ENCODE measurements at regions not wholly inside any gene's neighbourhood (a gene's known extent, or its start where the extent isn't known, plus 50 kb on each side); places are given as distances from the start of the nearest gene placed in this dataset.

GRCh38 chr7:142568435-142569097, 180.7 kb upstream of the PRSS1 start:
- TF ChIP-seq, protein P1, sequence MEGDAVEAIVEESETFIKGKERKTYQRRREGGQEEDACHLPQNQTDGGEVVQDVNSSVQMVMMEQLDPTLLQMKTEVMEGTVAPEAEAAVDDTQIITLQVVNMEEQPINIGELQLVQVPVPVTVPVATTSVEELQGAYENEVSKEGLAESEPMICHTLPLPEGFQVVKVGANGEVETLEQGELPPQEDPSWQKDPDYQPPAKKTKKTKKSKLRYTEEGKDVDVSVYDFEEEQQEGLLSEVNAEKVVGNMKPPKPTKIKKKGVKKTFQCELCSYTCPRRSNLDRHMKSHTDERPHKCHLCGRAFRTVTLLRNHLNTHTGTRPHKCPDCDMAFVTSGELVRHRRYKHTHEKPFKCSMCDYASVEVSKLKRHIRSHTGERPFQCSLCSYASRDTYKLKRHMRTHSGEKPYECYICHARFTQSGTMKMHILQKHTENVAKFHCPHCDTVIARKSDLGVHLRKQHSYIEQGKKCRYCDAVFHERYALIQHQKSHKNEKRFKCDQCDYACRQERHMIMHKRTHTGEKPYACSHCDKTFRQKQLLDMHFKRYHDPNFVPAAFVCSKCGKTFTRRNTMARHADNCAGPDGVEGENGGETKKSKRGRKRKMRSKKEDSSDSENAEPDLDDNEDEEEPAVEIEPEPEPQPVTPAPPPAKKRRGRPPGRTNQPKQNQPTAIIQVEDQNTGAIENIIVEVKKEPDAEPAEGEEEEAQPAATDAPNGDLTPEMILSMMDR (IDR thresholded peaks at IDR 0.05), result no peak
- TF ChIP-seq POLR2A (IDR thresholded peaks at IDR 0.05), result no peak
